ENCODE measurements at regions not wholly inside any gene's neighbourhood (a gene's known extent, or its start where the extent isn't known, plus 50 kb on each side); places are given as distances from the start of the nearest gene placed in this dataset.
"Not testable (repeated sequence)": the region's sequence is repeated elsewhere in the genome, so short reads cannot be mapped to it uniquely, and the experiment has no call there.

DNA sequence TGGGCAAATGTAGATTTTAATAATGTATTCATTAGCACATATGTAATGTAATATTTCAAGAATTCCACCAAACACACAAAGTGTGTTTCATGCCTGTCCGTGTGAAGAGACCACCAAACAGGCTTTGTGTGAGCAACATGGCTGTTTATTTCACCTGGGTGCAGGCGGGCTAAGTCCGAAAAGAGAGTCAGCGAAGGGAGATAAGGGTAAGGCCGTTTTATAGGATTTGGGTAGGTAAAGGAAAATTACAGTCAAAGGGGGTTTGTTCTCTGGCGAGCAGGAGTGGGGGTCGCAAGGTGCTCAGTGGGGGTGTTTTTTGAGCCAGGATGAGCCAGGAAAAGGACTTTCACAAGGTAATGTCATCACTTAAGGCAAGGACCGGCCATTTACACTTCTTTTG lies 875.8 kb downstream of the TBL1XR1 start:
- H3K4me2 ChIP-seq (ENCODE audit: low read depth, low read length, poor library complexity, severe bottlenecking); H3K4me3 ChIP-seq (ENCODE audit: low read length): not testable (repeated sequence)

DNA sequence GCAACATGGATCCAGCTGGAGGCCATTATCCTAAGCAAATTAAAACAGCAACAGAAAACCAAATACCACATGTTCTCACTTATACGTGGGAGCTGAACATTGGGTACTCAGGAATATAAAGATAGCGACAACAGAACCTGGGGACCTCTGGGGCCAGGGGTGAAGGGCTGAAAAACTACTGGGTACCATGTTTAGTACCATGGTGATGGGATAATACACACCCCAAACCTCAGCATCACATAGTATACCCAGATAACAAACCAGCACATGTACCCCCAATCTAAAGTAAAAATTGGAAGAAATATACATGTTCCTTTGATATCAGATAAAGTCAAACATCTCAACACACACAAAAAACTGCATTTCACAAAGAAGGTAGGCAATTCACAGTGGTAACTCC lies 876.2 kb downstream of the TBL1XR1 start:
- Histone ChIP-seq H3K36me3 (ENCODE audit: insufficient read depth, low read length) (no peaks in the 10 kb centered on the region), H3K4me3 (ENCODE audit: low read length) (no peak overlapping the region), H2AFZ (ENCODE audit: low read length) (no peak overlapping the region), H3K79me2 (ENCODE audit: low read length) (no peaks in the 10 kb centered on the region), H3K27me3 (ENCODE audit: low read length) (no peaks in the 10 kb centered on the region), H3K9me3 (ENCODE audit: low read length) (peaks cover 3% of the 10 kb centered on the region; the same call in 1 of the 2 replicates), H3K4me1 (ENCODE audit: low read length) (no peaks in the 10 kb centered on the region), H3K27ac (ENCODE audit: low read length) (no peak overlapping the region), H3K4me2 (ENCODE audit: low read depth, low read length, poor library complexity, severe bottlenecking) (no peak overlapping the region), H3K9me2 (replicated peaks; ENCODE audit: insufficient read depth, low read length) (no peaks in the 10 kb centered on the region), H3K9ac (ENCODE audit: low read length) (no peak overlapping the region), H4K20me1 (ENCODE audit: insufficient read depth, low read depth, low read length) (no peaks in the 10 kb centered on the region)
- DNase-seq = no peak

More for the DNA sequence above, 875.8 kb downstream of the TBL1XR1 start:
- H3K4me1 ChIP-seq (ENCODE audit: low read length); H3K9me2 ChIP-seq (replicated peaks; ENCODE audit: insufficient read depth, low read length); H3K36me3 ChIP-seq (ENCODE audit: insufficient read depth, low read length); H3K79me2 ChIP-seq (ENCODE audit: low read length); DNase-seq; H3K9me3 ChIP-seq (ENCODE audit: low read length); H3K27ac ChIP-seq (ENCODE audit: low read length); H4K20me1 ChIP-seq (ENCODE audit: insufficient read depth, low read depth, low read length); H3K9ac ChIP-seq (ENCODE audit: low read length); H2AFZ ChIP-seq (ENCODE audit: low read length); H3K27me3 ChIP-seq (ENCODE audit: low read length): not testable (repeated sequence)

DNA sequence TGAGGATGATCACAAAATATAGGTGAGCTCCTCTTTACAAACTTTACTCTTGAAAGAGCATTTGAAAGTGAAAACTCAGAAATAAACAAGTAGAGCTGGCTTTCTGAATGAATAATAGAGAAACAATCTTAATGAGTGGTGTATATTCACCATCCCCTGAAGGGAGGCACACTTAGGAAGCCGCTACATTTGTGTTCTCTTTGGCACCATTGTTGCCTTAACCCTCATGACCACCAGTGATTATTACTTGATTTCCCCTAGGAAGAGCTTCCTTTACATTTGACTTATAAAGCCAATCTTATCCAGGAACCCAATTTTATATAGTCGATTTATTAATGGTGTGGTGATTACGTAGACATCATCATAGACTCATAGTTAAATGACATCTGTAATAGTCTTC lies 883.9 kb downstream of the TBL1XR1 start:
- H2AFZ ChIP-seq (ENCODE audit: low read length) = no peak overlapping the region
- peaks cover 5% of the 10 kb centered on the region; the same call in 1 of the 2 replicates for H3K9me3 ChIP-seq (ENCODE audit: low read length)
- H3K79me2 ChIP-seq (ENCODE audit: low read length) = no peaks in the 10 kb centered on the region
- H3K4me1 ChIP-seq (ENCODE audit: low read length) = no peaks in the 10 kb centered on the region
- H4K20me1 ChIP-seq (ENCODE audit: insufficient read depth, low read depth, low read length) = no peaks in the 10 kb centered on the region
- no peak overlapping the region for H3K4me2 ChIP-seq (ENCODE audit: low read depth, low read length, poor library complexity, severe bottlenecking)
- H3K9me2 ChIP-seq (replicated peaks; ENCODE audit: insufficient read depth, low read length) = no peaks in the 10 kb centered on the region
- no peak overlapping the region for H3K27ac ChIP-seq (ENCODE audit: low read length)
- no peaks in the 10 kb centered on the region for H3K27me3 ChIP-seq (ENCODE audit: low read length)
- H3K36me3 ChIP-seq (ENCODE audit: insufficient read depth, low read length) = no peaks in the 10 kb centered on the region
- no peak for DNase-seq
- H3K9ac ChIP-seq (ENCODE audit: low read length) = no peak overlapping the region
- H3K4me3 ChIP-seq (ENCODE audit: low read length) = no peak overlapping the region

DNA sequence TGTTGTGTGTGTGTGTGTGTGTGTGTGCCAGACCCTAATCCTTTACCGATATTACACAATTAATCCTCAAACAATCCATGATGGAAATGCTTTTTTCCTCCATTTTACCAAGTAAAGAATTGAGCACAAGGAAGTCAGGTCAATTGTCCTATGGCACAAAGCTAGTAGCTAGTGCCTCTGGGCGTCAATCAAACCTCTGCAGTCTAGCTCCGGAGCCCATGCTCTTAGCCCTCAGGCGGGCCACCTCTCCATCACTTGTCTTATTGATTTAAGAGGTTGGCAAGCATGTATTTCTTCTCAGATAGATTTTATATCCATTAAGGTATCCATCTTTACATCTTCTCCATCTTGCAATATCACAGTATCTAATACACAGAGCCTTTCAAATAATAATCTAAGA lies 886.6 kb downstream of the TBL1XR1 start:
- Histone ChIP-seq H3K9me3 (ENCODE audit: low read length) (peaks cover 5% of the 10 kb centered on the region; the same call in 1 of the 2 replicates), H3K4me1 (ENCODE audit: low read length) (no peaks in the 10 kb centered on the region), H3K27ac (ENCODE audit: low read length) (no peak overlapping the region), H3K4me2 (ENCODE audit: low read depth, low read length, poor library complexity, severe bottlenecking) (no peak overlapping the region), H3K27me3 (ENCODE audit: low read length) (no peaks in the 10 kb centered on the region), H3K36me3 (ENCODE audit: insufficient read depth, low read length) (no peaks in the 10 kb centered on the region), H2AFZ (ENCODE audit: low read length) (no peak overlapping the region), H4K20me1 (ENCODE audit: insufficient read depth, low read depth, low read length) (no peaks in the 10 kb centered on the region), H3K9ac (ENCODE audit: low read length) (no peak overlapping the region), H3K79me2 (ENCODE audit: low read length) (no peaks in the 10 kb centered on the region), H3K4me3 (ENCODE audit: low read length) (no peak overlapping the region), H3K9me2 (replicated peaks; ENCODE audit: insufficient read depth, low read length) (no peaks in the 10 kb centered on the region; the same call in 1 of the 2 replicates)
- DNase-seq = no peak

DNA sequence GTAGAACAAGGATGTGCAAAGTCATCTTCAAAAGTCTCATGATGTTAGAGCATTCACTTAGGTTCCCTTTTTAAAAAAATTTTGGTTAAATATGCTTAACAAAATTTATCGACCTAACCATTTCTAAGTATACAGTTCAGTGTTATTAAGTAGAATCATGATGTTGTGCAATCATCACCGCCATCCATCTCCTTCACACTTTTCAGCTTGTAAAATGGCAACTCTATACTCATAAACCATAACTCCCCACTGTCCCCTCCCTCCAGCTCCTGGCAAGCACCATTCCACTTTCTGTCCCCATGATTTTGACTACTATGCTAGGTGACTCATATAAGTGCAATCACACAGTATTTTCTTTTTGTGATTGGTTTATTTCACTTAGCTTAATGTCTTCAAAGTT lies 895.0 kb downstream of the TBL1XR1 start:
- H3K9me3 ChIP-seq (ENCODE audit: low read length) = peaks cover 3% of the 10 kb centered on the region; the same call in 1 of the 2 replicates

DNA sequence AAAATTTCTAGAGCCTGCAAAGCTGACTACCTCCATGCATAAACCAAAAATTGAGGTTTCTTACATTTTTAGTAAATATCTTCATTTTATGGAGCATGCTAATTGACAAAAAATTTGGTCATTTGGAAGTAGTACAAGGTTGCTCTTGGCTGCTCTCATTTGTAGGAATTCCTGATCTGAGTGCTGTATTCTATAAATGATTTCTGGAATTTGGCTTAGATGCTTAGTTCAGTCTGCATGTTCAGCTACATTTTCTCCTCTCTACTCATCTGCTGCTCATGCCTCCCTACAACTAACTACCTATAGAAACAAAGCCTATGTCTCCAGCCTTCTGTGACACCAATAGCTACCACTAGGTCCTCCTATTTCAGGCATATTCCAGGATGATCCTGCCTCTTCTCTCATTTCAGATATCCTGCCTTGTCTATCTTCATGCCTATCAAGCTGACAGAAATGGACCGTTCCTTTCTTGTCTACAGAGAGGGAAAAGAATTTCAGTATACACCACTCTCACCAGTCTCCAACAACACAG lies 901.1 kb downstream of the TBL1XR1 start:
- H3K4me1 ChIP-seq (ENCODE audit: low read length) = no peaks in the 10 kb centered on the region
- no peaks in the 10 kb centered on the region for H3K27me3 ChIP-seq (ENCODE audit: low read length)
- no peak for DNase-seq

More for the DNA sequence above, 895.0 kb downstream of the TBL1XR1 start:
- Histone ChIP-seq H3K9me2 (replicated peaks; ENCODE audit: insufficient read depth, low read length) (no peaks in the 10 kb centered on the region; the same call in 1 of the 2 replicates), H3K4me1 (ENCODE audit: low read length) (no peaks in the 10 kb centered on the region), H4K20me1 (ENCODE audit: insufficient read depth, low read depth, low read length) (no peaks in the 10 kb centered on the region), H3K27ac (ENCODE audit: low read length) (no peak overlapping the region), H2AFZ (ENCODE audit: low read length) (no peak overlapping the region), H3K4me3 (ENCODE audit: low read length) (no peak overlapping the region), H3K79me2 (ENCODE audit: low read length) (no peaks in the 10 kb centered on the region), H3K36me3 (ENCODE audit: insufficient read depth, low read length) (no peaks in the 10 kb centered on the region), H3K27me3 (ENCODE audit: low read length) (no peaks in the 10 kb centered on the region), H3K4me2 (ENCODE audit: low read depth, low read length, poor library complexity, severe bottlenecking) (no peak overlapping the region), H3K9ac (ENCODE audit: low read length) (no peak overlapping the region)
- DNase-seq = no peak

DNA sequence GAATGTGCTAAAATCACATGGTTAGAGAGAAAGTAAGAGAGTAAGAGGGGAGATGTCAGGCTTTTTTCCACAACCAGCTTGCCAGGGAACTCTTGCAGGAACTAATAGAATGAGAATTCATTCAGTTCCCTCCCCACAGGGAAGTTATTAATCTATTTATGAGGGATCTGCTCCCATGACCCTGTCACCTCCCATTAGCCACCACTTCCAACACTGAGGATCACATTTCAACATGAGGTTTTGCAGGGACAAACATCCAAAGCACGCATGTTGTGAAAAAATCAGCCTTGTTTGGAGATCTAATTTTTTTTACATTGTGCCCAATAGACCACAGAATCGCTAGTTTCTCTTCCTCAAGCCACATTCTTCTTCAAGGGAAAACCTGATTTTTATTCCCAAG lies 904.0 kb downstream of the TBL1XR1 start:
- no peaks in the 10 kb centered on the region for H3K4me1 ChIP-seq (ENCODE audit: low read length)
- H3K9ac ChIP-seq (ENCODE audit: low read length) = no peak overlapping the region
- no peak overlapping the region for H3K4me3 ChIP-seq (ENCODE audit: low read length)
- H3K27ac ChIP-seq (ENCODE audit: low read length) = no peak overlapping the region
- H3K36me3 ChIP-seq (ENCODE audit: insufficient read depth, low read length) = no peaks in the 10 kb centered on the region
- no peaks in the 10 kb centered on the region for H4K20me1 ChIP-seq (ENCODE audit: insufficient read depth, low read depth, low read length)
- H3K4me2 ChIP-seq (ENCODE audit: low read depth, low read length, poor library complexity, severe bottlenecking) = no peak overlapping the region
- H3K9me3 ChIP-seq (ENCODE audit: low read length) = peaks cover 43% of the 10 kb centered on the region
- H2AFZ ChIP-seq (ENCODE audit: low read length) = no peak overlapping the region
- H3K9me2 ChIP-seq (replicated peaks; ENCODE audit: insufficient read depth, low read length) = no peaks in the 10 kb centered on the region
- H3K79me2 ChIP-seq (ENCODE audit: low read length) = no peaks in the 10 kb centered on the region
- no peaks in the 10 kb centered on the region for H3K27me3 ChIP-seq (ENCODE audit: low read length)
- DNase-seq = no peak

More for the DNA sequence above, 901.1 kb downstream of the TBL1XR1 start:
- no peak overlapping the region for H2AFZ ChIP-seq (ENCODE audit: low read length)
- no peaks in the 10 kb centered on the region for H3K9me2 ChIP-seq (replicated peaks; ENCODE audit: insufficient read depth, low read length)
- no peaks in the 10 kb centered on the region for H3K36me3 ChIP-seq (ENCODE audit: insufficient read depth, low read length)
- no peaks in the 10 kb centered on the region for H4K20me1 ChIP-seq (ENCODE audit: insufficient read depth, low read depth, low read length)
- peaks cover 28% of the 10 kb centered on the region for H3K9me3 ChIP-seq (ENCODE audit: low read length)
- no peak overlapping the region for H3K27ac ChIP-seq (ENCODE audit: low read length)
- no peak overlapping the region for H3K4me2 ChIP-seq (ENCODE audit: low read depth, low read length, poor library complexity, severe bottlenecking)
- no peak overlapping the region for H3K9ac ChIP-seq (ENCODE audit: low read length)
- H3K4me3 ChIP-seq (ENCODE audit: low read length) = no peak overlapping the region
- H3K79me2 ChIP-seq (ENCODE audit: low read length) = no peaks in the 10 kb centered on the region

DNA sequence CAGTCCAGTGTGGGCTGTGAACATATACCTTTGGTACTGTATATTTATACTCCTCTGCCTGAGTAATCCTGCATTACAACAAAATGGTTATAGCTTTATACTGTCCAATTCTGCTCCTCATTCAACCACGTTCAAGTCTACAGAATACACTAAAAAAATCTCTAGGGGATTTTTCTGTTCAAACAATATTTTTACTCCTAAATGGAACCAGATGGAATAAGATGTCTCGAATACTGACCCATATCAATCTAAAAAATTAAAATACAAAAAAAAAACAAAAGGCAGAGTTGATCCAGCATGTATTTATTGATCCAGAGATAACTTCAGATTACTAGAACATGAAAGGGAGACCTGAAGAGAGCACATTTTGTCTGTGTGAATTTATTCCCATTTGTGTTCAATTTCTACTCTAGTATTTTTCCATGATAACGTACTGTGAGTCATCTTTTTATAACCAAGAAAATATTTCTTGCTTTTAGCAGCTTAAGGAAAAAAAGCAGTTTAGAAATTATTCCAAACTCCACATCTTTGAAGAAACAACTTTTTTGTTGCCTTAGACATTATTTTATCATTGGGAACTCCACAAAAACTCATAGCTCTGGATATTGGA lies 910.7 kb downstream of the TBL1XR1 start:
- Histone ChIP-seq H3K9ac (ENCODE audit: low read length) (no peak overlapping the region), H4K20me1 (ENCODE audit: insufficient read depth, low read depth, low read length) (no peaks in the 10 kb centered on the region), H2AFZ (ENCODE audit: low read length) (no peak overlapping the region), H3K4me3 (ENCODE audit: low read length) (no peak overlapping the region), H3K4me2 (ENCODE audit: low read depth, low read length, poor library complexity, severe bottlenecking) (no peak overlapping the region), H3K27ac (ENCODE audit: low read length) (no peak overlapping the region), H3K36me3 (ENCODE audit: insufficient read depth, low read length) (no peaks in the 10 kb centered on the region), H3K79me2 (ENCODE audit: low read length) (no peaks in the 10 kb centered on the region), H3K27me3 (ENCODE audit: low read length) (no peaks in the 10 kb centered on the region), H3K9me3 (ENCODE audit: low read length) (peaks cover 36% of the 10 kb centered on the region), H3K4me1 (ENCODE audit: low read length) (no peaks in the 10 kb centered on the region), H3K9me2 (replicated peaks; ENCODE audit: insufficient read depth, low read length) (no peaks in the 10 kb centered on the region)
- DNase-seq = no peak
